Neural crest cell (in vitro differentiated cells): ENCODE measurements at regions not wholly inside any gene's neighbourhood (a gene's known extent, or its start where the extent isn't known, plus 50 kb on each side); places are given as distances from the start of the nearest gene placed in this dataset.

Experiments
- DNase-seq: peaks from one replicate; pipeline ENCODE4 v3.0.0; 2021; ENCODE audit warnings: low read depth, mixed read lengths, low spot score
- H3K27ac Mint-ChIP-seq: one replicate; pipeline ENCODE4 v1.8.0; 2021; ENCODE audit warnings: mild to moderate bottlenecking, mixed read lengths; ENCODE audit not compliant: unreplicated experiment
- H3K27me3 Mint-ChIP-seq: 2 replicates; pipeline ENCODE4 v1.8.0; 2021; ENCODE audit warnings: low read depth, mild to moderate bottlenecking, mixed read lengths
- H3K36me3 Mint-ChIP-seq: 2 replicates; pipeline ENCODE4 v1.8.0; 2021; ENCODE audit warnings: low read depth, mild to moderate bottlenecking, mixed read lengths
- H3K4me1 Mint-ChIP-seq: 2 replicates; pipeline ENCODE4 v1.8.0; 2021; ENCODE audit warnings: mixed read lengths
- H3K4me3 Mint-ChIP-seq: one replicate; pipeline ENCODE4 v1.8.0; 2021; ENCODE audit warnings: mild to moderate bottlenecking, mixed read lengths
- H3K9me3 Mint-ChIP-seq: 2 replicates; pipeline ENCODE4 v1.8.0; 2021; ENCODE audit warnings: mixed read lengths
- CTCF ChIP-seq: fragments of 200-600 bp; sonication (generic); conservative IDR thresholded peaks from 2 replicates; pipeline ENCODE4 v1.5.0; 2021; ENCODE audit warnings: antibody characterized with exemption, mild to moderate bottlenecking

GRCh38 chr20:55052459-55052858 lies 577.1 kb downstream of the DOK5 start:
- DNase-seq: no peak
- H3K9me3 Mint-ChIP-seq: no peaks in the 10 kb centered on the region
- no peak overlapping the region for H3K27ac Mint-ChIP-seq
- peaks cover 10% of the 10 kb centered on the region for H3K27me3 Mint-ChIP-seq
- no peaks in the 10 kb centered on the region for H3K36me3 Mint-ChIP-seq
- TF ChIP-seq CTCF: no peak
- no peak overlapping the region for H3K4me3 Mint-ChIP-seq
- H3K4me1 Mint-ChIP-seq: no peaks in the 10 kb centered on the region

GRCh38 chr20:55038684-55039083 lies 563.3 kb downstream of the DOK5 start:
- no peak for TF ChIP-seq CTCF
- H3K27ac Mint-ChIP-seq: no peak overlapping the region
- DNase-seq: no peak
- H3K4me3 Mint-ChIP-seq: no peak overlapping the region
- no peaks in the 10 kb centered on the region for H3K36me3 Mint-ChIP-seq
- peaks cover 3% of the 10 kb centered on the region for H3K9me3 Mint-ChIP-seq
- no peaks in the 10 kb centered on the region for H3K4me1 Mint-ChIP-seq
- no peaks in the 10 kb centered on the region for H3K27me3 Mint-ChIP-seq

- Mint-ChIP-seq H3K27me3 (no peaks in the 10 kb centered on the region), H3K4me3 (no peak overlapping the region), H3K4me1 (no peaks in the 10 kb centered on the region), H3K9me3 (peaks cover 4% of the 10 kb centered on the region), H3K36me3 (no peaks in the 10 kb centered on the region), H3K27ac (no peak overlapping the region)
- no peak for DNase-seq
- no peak for TF ChIP-seq CTCF
These were observed 556.6 kb downstream of the DOK5 start for GRCh38 chr20:55031971-55032370.

GRCh38 chr20:55014766-55015165 lies 539.4 kb downstream of the DOK5 start:
- H3K4me3 Mint-ChIP-seq: no peak overlapping the region
- TF ChIP-seq CTCF: no peak
- H3K27ac Mint-ChIP-seq: no peak overlapping the region
- H3K36me3 Mint-ChIP-seq: no peaks in the 10 kb centered on the region
- peaks cover 4% of the 10 kb centered on the region for H3K27me3 Mint-ChIP-seq
- no peaks in the 10 kb centered on the region for H3K9me3 Mint-ChIP-seq
- H3K4me1 Mint-ChIP-seq: no peaks in the 10 kb centered on the region
- DNase-seq: no peak

GRCh38 chr20:55010761-55011160 lies 535.4 kb downstream of the DOK5 start:
- no peaks in the 10 kb centered on the region for H3K36me3 Mint-ChIP-seq
- H3K4me3 Mint-ChIP-seq: no peak overlapping the region
- no peaks in the 10 kb centered on the region for H3K27me3 Mint-ChIP-seq
- DNase-seq: no peak
- H3K9me3 Mint-ChIP-seq: no peaks in the 10 kb centered on the region
- H3K4me1 Mint-ChIP-seq: no peaks in the 10 kb centered on the region
- no peak overlapping the region for H3K27ac Mint-ChIP-seq
- TF ChIP-seq CTCF: no peak

GRCh38 chr20:55009066-55009465 lies 533.7 kb downstream of the DOK5 start:
- no peak for TF ChIP-seq CTCF
- no peaks in the 10 kb centered on the region for H3K9me3 Mint-ChIP-seq
- H3K27me3 Mint-ChIP-seq: peaks cover 4% of the 10 kb centered on the region
- no peaks in the 10 kb centered on the region for H3K36me3 Mint-ChIP-seq
- DNase-seq: no peak
- H3K27ac Mint-ChIP-seq: no peak overlapping the region
- no peak overlapping the region for H3K4me3 Mint-ChIP-seq
- H3K4me1 Mint-ChIP-seq: no peaks in the 10 kb centered on the region
